BE2C (cell line): ENCODE measurements at regions not wholly inside any gene's neighbourhood (a gene's known extent, or its start where the extent isn't known, plus 50 kb on each side); places are given as distances from the start of the nearest gene placed in this dataset.

Experiments
- DNase-seq: peaks from one replicate; pipeline ENCODE4 v3.0.0-alpha.2; 2020
- H3K27me3 ChIP-seq: fragments of 250-450 bp; sonication (Bioruptor Pico); 2 replicates; pipeline ENCODE4 v1.5.1; 2020; ENCODE audit warnings: mild to moderate bottlenecking
- H3K36me3 ChIP-seq: fragments of 250-450 bp; sonication (Bioruptor Pico); 2 replicates; pipeline ENCODE4 v1.5.1; 2020; ENCODE audit warnings: mild to moderate bottlenecking
- H3K4me1 ChIP-seq: fragments of 250-450 bp; sonication (Bioruptor Pico); 2 replicates; pipeline ENCODE4 v1.5.1; 2020
- H3K4me3 ChIP-seq: 2 replicates; pipeline ENCODE4 v1.5.1; 2011; ENCODE audit warnings: low read depth, low read length
- H3K9me3 ChIP-seq: fragments of 250-450 bp; sonication (Bioruptor Pico); 2 replicates; pipeline ENCODE4 v1.5.1; 2020
- TF ChIP-seq, protein P1 (sequence below): IDR thresholded peaks from 2 replicates; pipeline ENCODE4 v1.5.1; 2012; ENCODE audit warnings: mild to moderate bottlenecking, low read depth, low read length

DNA sequence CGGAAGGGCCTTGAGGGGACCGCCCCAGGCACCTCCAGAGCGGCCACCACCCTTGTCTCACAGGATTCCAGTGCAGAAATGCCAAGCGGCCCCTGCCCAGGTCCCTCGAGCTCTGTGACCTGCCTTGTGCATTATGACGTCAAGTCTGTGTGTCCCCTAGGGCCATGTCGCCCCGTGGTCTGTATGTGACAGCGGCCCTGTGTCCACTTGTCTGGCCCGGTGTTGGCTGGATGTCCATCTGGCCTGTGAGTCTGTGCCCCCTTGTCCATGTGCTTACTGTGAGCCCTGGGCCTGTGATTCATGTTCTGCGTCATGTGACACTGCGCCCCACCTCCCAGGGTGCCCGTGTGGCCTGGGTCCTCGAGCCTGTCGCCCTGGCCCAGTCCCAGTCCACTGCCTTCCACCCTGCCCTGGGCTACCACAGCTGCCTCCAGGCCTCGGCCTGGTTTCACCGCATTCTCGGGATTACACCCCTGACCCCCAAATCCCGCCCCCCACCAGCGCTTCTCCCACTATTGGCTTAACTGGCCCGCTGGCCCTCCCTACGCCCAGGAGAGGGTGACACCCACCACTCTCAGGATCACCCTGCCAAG is 66.6 kb upstream of the ZNF722 start:
- Histone ChIP-seq H3K9me3 (no peaks in the 10 kb centered on the region; the same call in 1 of the 2 replicates), H3K27me3 (no peaks in the 10 kb centered on the region; the same call in 1 of the 2 replicates), H3K4me1 (no peaks in the 10 kb centered on the region), H3K36me3 (no peaks in the 10 kb centered on the region), H3K4me3 (no peak overlapping the region)
- no peak for DNase-seq
- TF ChIP-seq, protein P1, sequence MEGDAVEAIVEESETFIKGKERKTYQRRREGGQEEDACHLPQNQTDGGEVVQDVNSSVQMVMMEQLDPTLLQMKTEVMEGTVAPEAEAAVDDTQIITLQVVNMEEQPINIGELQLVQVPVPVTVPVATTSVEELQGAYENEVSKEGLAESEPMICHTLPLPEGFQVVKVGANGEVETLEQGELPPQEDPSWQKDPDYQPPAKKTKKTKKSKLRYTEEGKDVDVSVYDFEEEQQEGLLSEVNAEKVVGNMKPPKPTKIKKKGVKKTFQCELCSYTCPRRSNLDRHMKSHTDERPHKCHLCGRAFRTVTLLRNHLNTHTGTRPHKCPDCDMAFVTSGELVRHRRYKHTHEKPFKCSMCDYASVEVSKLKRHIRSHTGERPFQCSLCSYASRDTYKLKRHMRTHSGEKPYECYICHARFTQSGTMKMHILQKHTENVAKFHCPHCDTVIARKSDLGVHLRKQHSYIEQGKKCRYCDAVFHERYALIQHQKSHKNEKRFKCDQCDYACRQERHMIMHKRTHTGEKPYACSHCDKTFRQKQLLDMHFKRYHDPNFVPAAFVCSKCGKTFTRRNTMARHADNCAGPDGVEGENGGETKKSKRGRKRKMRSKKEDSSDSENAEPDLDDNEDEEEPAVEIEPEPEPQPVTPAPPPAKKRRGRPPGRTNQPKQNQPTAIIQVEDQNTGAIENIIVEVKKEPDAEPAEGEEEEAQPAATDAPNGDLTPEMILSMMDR = no peak
